ENCODE measurements at regions not wholly inside any gene's neighbourhood (a gene's known extent, or its start where the extent isn't known, plus 50 kb on each side); places are given as distances from the start of the nearest gene placed in this dataset.

DNA sequence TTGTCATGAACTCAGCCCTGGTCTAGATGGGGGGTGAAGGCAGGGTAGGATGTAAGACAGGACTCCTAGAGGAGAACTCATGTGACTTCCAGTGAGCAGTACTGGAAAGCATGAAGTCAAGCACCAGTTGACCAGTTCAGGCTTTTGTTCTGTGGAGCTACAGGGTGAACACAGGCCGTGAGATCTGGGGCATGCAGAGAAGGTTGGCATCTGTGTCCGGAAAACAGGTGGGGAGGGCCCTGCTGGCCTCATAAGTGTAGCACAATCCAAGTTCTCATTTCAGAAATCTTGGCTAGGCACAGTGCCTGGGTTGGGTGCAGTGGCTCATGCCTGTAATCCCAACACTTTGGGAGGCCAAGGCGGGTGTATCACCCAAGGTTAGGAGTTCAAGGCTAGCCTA, 50.9 kb upstream of the SPATS2L start:
- TF ChIP-seq EZH2 (IDR thresholded peaks at IDR 0.05; ENCODE audit: borderline replicate concordance, low read depth, low read length, severe bottlenecking), result no peak
- TF ChIP-seq, protein P1, sequence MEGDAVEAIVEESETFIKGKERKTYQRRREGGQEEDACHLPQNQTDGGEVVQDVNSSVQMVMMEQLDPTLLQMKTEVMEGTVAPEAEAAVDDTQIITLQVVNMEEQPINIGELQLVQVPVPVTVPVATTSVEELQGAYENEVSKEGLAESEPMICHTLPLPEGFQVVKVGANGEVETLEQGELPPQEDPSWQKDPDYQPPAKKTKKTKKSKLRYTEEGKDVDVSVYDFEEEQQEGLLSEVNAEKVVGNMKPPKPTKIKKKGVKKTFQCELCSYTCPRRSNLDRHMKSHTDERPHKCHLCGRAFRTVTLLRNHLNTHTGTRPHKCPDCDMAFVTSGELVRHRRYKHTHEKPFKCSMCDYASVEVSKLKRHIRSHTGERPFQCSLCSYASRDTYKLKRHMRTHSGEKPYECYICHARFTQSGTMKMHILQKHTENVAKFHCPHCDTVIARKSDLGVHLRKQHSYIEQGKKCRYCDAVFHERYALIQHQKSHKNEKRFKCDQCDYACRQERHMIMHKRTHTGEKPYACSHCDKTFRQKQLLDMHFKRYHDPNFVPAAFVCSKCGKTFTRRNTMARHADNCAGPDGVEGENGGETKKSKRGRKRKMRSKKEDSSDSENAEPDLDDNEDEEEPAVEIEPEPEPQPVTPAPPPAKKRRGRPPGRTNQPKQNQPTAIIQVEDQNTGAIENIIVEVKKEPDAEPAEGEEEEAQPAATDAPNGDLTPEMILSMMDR (IDR thresholded peaks at IDR 0.05; ENCODE audit: borderline replicate concordance, extremely low read depth, low read length, poor library complexity, severe bottlenecking), result no peak
- Histone ChIP-seq H3K9ac (ENCODE audit: low read depth, low read length) (no peak overlapping the region), H3K4me2 (ENCODE audit: insufficient read depth, low read length) (no peak overlapping the region), H3K9me3 (ENCODE audit: insufficient read depth, low read length, severe bottlenecking) (no peaks in the 10 kb centered on the region), H3K79me2 (ENCODE audit: insufficient read depth, low read length) (no peaks in the 10 kb centered on the region), H3K36me3 (ENCODE audit: insufficient read depth, low read length) (no peaks in the 10 kb centered on the region), H3K27ac (ENCODE audit: low read length) (no peak overlapping the region), H2AFZ (ENCODE audit: low read depth, low read length) (no peak overlapping the region), H4K20me1 (ENCODE audit: insufficient read depth, low read length) (no peaks in the 10 kb centered on the region), H3K27me3 (ENCODE audit: insufficient read depth, low read length, poor library complexity) (peaks cover 18% of the 10 kb centered on the region), H3K4me3 (ENCODE audit: low read depth in 1 of 2, low read length in 2 of 2) (no peak overlapping the region), H3K4me1 (ENCODE audit: insufficient read depth, low read length) (no peaks in the 10 kb centered on the region)
- no peak for ATAC-seq (ENCODE audit: insufficient read depth, low read depth)
- no peak for DNase-seq

Measured in DND-41 (cell line).